ENCODE measurements at regions not wholly inside any gene's neighbourhood (a gene's known extent, or its start where the extent isn't known, plus 50 kb on each side); places are given as distances from the start of the nearest gene placed in this dataset.

- TF ChIP-seq CTCF (IDR thresholded peaks at IDR 0.05), result no peak
- TF ChIP-seq ZFX (IDR thresholded peaks at IDR 0.05; ENCODE audit: borderline replicate concordance), result no peak
Measured at GRCh38 chr21:39117440-39117970, 65.7 kb downstream of the PSMG1 start.

Data from 22Rv1 (cell line).